OCI-LY1 (cell line): ENCODE measurements at regions not wholly inside any gene's neighbourhood (a gene's known extent, or its start where the extent isn't known, plus 50 kb on each side); places are given as distances from the start of the nearest gene placed in this dataset.

Experiments
- EZH2 ChIP-seq: fragments of 200-600 bp; sonication (generic), shearing (Covaris generic); IDR thresholded peaks from 2 replicates; pipeline ENCODE4 v1.8.0; 2017; ENCODE audit warnings: borderline replicate concordance, mixed run types, mild to moderate bottlenecking, antibody characterized with exemption, low read length, moderate library complexity, mixed read lengths
- TF ChIP-seq, protein P1 (sequence below): fragments of 200-600 bp; sonication (generic), shearing (Covaris generic); IDR thresholded peaks from 2 replicates; pipeline ENCODE4 v1.5.1; 2017; ENCODE audit warnings: mild to moderate bottlenecking, antibody characterized with exemption, low read length, moderate library complexity, mixed read lengths

DNA sequence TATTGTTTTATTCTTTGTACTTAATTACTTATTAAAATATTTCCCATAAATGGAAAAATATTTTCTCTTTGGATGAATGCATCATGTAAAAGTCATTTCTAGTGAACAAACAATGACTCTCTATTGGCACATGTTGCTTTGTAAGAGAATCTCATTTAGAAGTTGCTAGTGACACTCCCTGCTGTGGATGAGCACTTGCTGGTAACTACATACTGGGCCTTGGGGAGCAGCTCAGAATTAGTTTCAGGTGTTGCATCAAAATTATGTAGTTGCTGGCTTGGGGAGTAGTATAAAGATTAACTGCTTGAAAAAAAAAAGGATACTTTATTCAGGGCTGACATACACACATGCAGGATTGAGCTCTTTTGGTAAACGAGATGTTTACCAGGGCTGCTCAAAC lies 80.3 kb upstream of the KCNAB1 start:
- TF ChIP-seq, protein P1, sequence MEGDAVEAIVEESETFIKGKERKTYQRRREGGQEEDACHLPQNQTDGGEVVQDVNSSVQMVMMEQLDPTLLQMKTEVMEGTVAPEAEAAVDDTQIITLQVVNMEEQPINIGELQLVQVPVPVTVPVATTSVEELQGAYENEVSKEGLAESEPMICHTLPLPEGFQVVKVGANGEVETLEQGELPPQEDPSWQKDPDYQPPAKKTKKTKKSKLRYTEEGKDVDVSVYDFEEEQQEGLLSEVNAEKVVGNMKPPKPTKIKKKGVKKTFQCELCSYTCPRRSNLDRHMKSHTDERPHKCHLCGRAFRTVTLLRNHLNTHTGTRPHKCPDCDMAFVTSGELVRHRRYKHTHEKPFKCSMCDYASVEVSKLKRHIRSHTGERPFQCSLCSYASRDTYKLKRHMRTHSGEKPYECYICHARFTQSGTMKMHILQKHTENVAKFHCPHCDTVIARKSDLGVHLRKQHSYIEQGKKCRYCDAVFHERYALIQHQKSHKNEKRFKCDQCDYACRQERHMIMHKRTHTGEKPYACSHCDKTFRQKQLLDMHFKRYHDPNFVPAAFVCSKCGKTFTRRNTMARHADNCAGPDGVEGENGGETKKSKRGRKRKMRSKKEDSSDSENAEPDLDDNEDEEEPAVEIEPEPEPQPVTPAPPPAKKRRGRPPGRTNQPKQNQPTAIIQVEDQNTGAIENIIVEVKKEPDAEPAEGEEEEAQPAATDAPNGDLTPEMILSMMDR = no peak
- TF ChIP-seq EZH2 = no peak
